MM.1S (cell line): ENCODE measurements at regions not wholly inside any gene's neighbourhood (a gene's known extent, or its start where the extent isn't known, plus 50 kb on each side); places are given as distances from the start of the nearest gene placed in this dataset.

Experiments used
- DNase-seq: peaks from one replicate; pipeline ENCODE4 v3.0.0-alpha.2; 2015
- H2AFZ ChIP-seq: fragments of 300-600 bp; sonication (generic); 2 replicates; pipeline ENCODE4 v1.6.0; 2016; ENCODE audit warnings: antibody characterized with exemption, low read length
- H3F3A ChIP-seq: fragments of 300-600 bp; sonication (generic); 2 replicates; pipeline ENCODE4 v1.6.1; 2016; ENCODE audit warnings: mild to moderate bottlenecking, antibody characterized with exemption, low read length, moderate library complexity, mixed read lengths; ENCODE audit not compliant: insufficient read depth
- H3K27ac ChIP-seq: fragments of 300-600 bp; sonication (generic); 2 replicates; pipeline ENCODE4 v1.5.1; 2016; ENCODE audit warnings: mild to moderate bottlenecking, low read length
- H3K27me3 ChIP-seq: fragments of 300-600 bp; sonication (generic); replicated peaks from 2 replicates; pipeline ENCODE4 v1.6.0; 2016; ENCODE audit warnings: low read length; ENCODE audit not compliant: insufficient read depth
- H3K36me3 ChIP-seq: fragments of 300-600 bp; sonication (generic); replicated peaks from 2 replicates; pipeline ENCODE4 v1.6.1; 2016; ENCODE audit warnings: mild to moderate bottlenecking, low read length, mixed read lengths; ENCODE audit not compliant: insufficient read depth
- H3K4me1 ChIP-seq: fragments of 300-600 bp; sonication (generic); 2 replicates; pipeline ENCODE4 v1.6.1; 2016; ENCODE audit warnings: low read length, mixed read lengths
- H3K4me2 ChIP-seq: fragments of 300-600 bp; sonication (generic); 2 replicates; pipeline ENCODE4 v1.6.0; 2016; ENCODE audit warnings: low read depth, low read length
- H3K4me3 ChIP-seq: fragments of 300-600 bp; sonication (generic); 2 replicates; pipeline ENCODE4 v1.5.1; 2016; ENCODE audit warnings: low read length, mixed read lengths
- H3K79me2 ChIP-seq: fragments of 300-600 bp; sonication (generic); 2 replicates; pipeline ENCODE4 v1.6.1; 2016; ENCODE audit warnings: mixed run types, low read length, mixed read lengths
- H3K9ac ChIP-seq: fragments of 300-600 bp; sonication (generic); 2 replicates; pipeline ENCODE4 v1.6.1; 2016; ENCODE audit warnings: low read length, mixed read lengths
- H3K9me2 ChIP-seq: fragments of 300-600 bp; sonication (generic); replicated peaks from 2 replicates; pipeline ENCODE4 v1.6.1; 2016; ENCODE audit warnings: mild to moderate bottlenecking, low read length, mixed read lengths; ENCODE audit not compliant: insufficient read depth
- H3K9me3 ChIP-seq: fragments of 300-600 bp; sonication (generic); replicated peaks from 2 replicates; pipeline ENCODE4 v1.6.1; 2016; ENCODE audit warnings: mild to moderate bottlenecking, low read length, mixed read lengths; ENCODE audit not compliant: insufficient read depth
- H4K20me1 ChIP-seq: fragments of 300-600 bp; sonication (generic); 2 replicates; pipeline ENCODE4 v1.6.1; 2016; ENCODE audit warnings: mild to moderate bottlenecking, low read length, moderate library complexity, mixed read lengths; ENCODE audit not compliant: insufficient read depth
- CTCF ChIP-seq: fragments of 300-600 bp; sonication (generic); IDR thresholded peaks from 2 replicates; pipeline ENCODE4 v1.5.1; 2016; ENCODE audit warnings: antibody characterized with exemption, low read length, mixed read lengths
- EZH2 ChIP-seq: fragments of 300-600 bp; sonication (generic); optimal IDR thresholded peaks from 2 replicates; pipeline ENCODE3; 2017; ENCODE audit warnings: low read depth, mild to moderate bottlenecking, antibody characterized with exemption, low read length, mixed read lengths
- EZH2phosphoT487 ChIP-seq: fragments of 300-600 bp; sonication (generic); IDR thresholded peaks from 2 replicates; pipeline ENCODE4 v1.6.1; 2018; ENCODE audit warnings: antibody characterized with exemption, low read length

DNA sequence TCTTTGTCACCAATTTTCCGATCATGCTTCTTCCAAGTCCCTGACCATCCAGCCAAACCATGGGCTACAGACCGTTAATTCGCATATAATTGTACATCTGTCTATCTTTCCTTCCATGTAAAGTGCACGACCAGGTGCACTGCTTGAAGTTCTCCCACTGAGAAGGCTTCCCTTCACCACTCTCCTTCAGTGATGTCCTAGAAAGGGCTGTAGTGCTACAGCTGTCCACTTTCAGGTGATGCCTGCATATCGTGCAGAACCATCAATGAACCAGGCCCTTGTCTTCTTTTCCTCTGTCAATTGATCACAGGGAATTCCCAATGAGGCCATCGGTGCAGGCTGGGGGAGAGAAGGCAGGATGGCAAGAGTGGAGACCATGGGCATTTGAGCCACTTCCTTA is 148.9 kb downstream of the TMEM182 start:
- TF ChIP-seq CTCF (no peak), EZH2phosphoT487 (no peak), EZH2 (no peak)
- no peak overlapping the region for H2AFZ ChIP-seq
- no peak overlapping the region for H3K27ac ChIP-seq
- no peak overlapping the region for H3K4me3 ChIP-seq
- no peak overlapping the region for H3K9ac ChIP-seq
- no peaks in the 10 kb centered on the region for H3F3A ChIP-seq
- no peaks in the 10 kb centered on the region for H3K4me1 ChIP-seq
- H3K36me3 ChIP-seq: no peaks in the 10 kb centered on the region
- no peaks in the 10 kb centered on the region for H3K9me3 ChIP-seq
- DNase-seq: no peak
- H3K4me2 ChIP-seq: no peak overlapping the region
- no peaks in the 10 kb centered on the region for H3K9me2 ChIP-seq
- no peaks in the 10 kb centered on the region for H3K27me3 ChIP-seq
- no peaks in the 10 kb centered on the region for H3K79me2 ChIP-seq
- no peaks in the 10 kb centered on the region for H4K20me1 ChIP-seq

GRCh38 chr2:102915128-102915527 is 153.3 kb downstream of the TMEM182 start:
- Histone ChIP-seq H3K9ac (no peak overlapping the region), H3K9me2 (no peaks in the 10 kb centered on the region), H3K9me3 (no peaks in the 10 kb centered on the region), H4K20me1 (no peaks in the 10 kb centered on the region), H3K4me3 (no peak overlapping the region), H3F3A (no peaks in the 10 kb centered on the region), H3K79me2 (no peaks in the 10 kb centered on the region), H2AFZ (no peak overlapping the region), H3K4me1 (no peaks in the 10 kb centered on the region), H3K27ac (no peak overlapping the region), H3K27me3 (no peaks in the 10 kb centered on the region), H3K4me2 (no peak overlapping the region), H3K36me3 (no peaks in the 10 kb centered on the region)
- no peak for TF ChIP-seq CTCF
- no peak for TF ChIP-seq EZH2phosphoT487
- no peak for TF ChIP-seq EZH2
- no peak for DNase-seq

DNA sequence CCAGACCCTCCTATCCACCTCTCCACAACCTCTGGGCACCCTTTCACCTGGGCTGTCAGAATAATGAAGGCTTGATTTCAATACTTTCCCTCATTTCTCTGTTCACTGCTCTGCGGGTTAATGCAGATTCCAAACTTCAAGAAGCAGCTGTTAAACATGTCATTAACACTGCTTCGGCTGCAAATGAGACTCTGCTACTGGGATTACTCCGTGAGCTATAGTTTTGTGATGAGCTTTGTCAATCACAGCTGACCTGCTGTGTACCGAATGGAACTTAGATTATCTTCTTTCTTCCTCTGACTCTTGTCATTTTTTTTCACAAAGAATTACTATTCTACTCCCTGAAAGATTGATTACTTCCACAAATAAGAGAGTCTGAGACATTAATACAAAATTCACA is 160.5 kb downstream of the TMEM182 start:
- TF ChIP-seq CTCF (no peak), EZH2phosphoT487 (no peak), EZH2 (no peak)
- Histone ChIP-seq H3K36me3 (no peaks in the 10 kb centered on the region), H3K4me1 (no peaks in the 10 kb centered on the region), H3K79me2 (no peaks in the 10 kb centered on the region), H4K20me1 (no peaks in the 10 kb centered on the region), H3K27ac (no peak overlapping the region), H3K9me3 (no peaks in the 10 kb centered on the region), H3F3A (no peaks in the 10 kb centered on the region), H3K9ac (no peak overlapping the region), H3K9me2 (no peaks in the 10 kb centered on the region), H3K4me2 (no peak overlapping the region), H3K4me3 (no peak overlapping the region), H3K27me3 (no peaks in the 10 kb centered on the region), H2AFZ (no peak overlapping the region)
- no peak for DNase-seq

- no peaks in the 10 kb centered on the region for H3K9me2 ChIP-seq
- no peak overlapping the region for H3K4me3 ChIP-seq
- H3F3A ChIP-seq: no peaks in the 10 kb centered on the region
- H2AFZ ChIP-seq: no peak overlapping the region
- no peaks in the 10 kb centered on the region for H3K36me3 ChIP-seq
- TF ChIP-seq EZH2 (no peak), EZH2phosphoT487 (no peak), CTCF (no peak)
- DNase-seq: no peak
- no peaks in the 10 kb centered on the region for H3K27me3 ChIP-seq
- H3K4me2 ChIP-seq: no peak overlapping the region
- H3K79me2 ChIP-seq: no peaks in the 10 kb centered on the region
- no peaks in the 10 kb centered on the region for H4K20me1 ChIP-seq
- no peak overlapping the region for H3K27ac ChIP-seq
- no peak overlapping the region for H3K9ac ChIP-seq
- H3K4me1 ChIP-seq: no peaks in the 10 kb centered on the region
- H3K9me3 ChIP-seq: no peaks in the 10 kb centered on the region
Observed at GRCh38 chr2:102925003-102925402, 163.2 kb downstream of the TMEM182 start.
